Right lobe of liver (tissue), 4 donors: ENCODE measurements at regions not wholly inside any gene's neighbourhood (a gene's known extent, or its start where the extent isn't known, plus 50 kb on each side); places are given as distances from the start of the nearest gene placed in this dataset.

ENCODE experiments used
- POLR2A ChIP-seq: fragments of 450-650 bp; IDR thresholded peaks from one replicate; pipeline ENCODE4 v1.6.1; 2017; ENCODE audit warnings: antibody characterized with exemption, mild to moderate bottlenecking
- TF ChIP-seq, protein P1 (sequence below), 4 donors: fragments of 200-600 bp in 3 of 4; fragments of 450-650 bp in 1 of 4; IDR thresholded peaks; one replicate each; pipeline versions ENCODE4 v1.5.1 to v1.8.0; 2016 to 2022; ENCODE audit warnings: antibody characterized with exemption in 4 of 4, mild to moderate bottlenecking in 2 of 4
- donor health status: DM: no; HTN: no; CAD: no.
- donor health status: DM: no; HTN: no; CAD: no.
- donor health status: DM: no; HTN: yes; CAD: no.

DNA sequence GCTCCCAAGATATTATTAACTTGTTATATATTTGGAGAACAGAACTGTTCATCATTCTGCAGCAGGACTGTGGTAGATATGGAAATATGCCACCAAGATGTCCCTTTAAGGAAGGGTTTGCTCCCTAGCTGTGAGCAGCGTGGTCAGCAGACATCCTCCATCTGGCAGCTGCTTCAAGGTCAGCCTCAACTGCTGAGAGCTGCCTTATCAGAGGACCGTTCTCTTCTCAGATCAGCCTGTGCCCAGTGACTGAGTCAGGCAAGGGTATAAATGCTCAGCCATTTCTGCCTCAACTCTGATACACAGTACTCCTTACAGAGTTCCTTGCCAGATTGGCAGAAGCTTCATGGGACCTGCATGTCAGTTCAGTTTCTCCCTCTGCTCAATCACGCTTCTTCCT is 63.4 kb upstream of the MAGEB2 start:
- TF ChIP-seq, protein P1, sequence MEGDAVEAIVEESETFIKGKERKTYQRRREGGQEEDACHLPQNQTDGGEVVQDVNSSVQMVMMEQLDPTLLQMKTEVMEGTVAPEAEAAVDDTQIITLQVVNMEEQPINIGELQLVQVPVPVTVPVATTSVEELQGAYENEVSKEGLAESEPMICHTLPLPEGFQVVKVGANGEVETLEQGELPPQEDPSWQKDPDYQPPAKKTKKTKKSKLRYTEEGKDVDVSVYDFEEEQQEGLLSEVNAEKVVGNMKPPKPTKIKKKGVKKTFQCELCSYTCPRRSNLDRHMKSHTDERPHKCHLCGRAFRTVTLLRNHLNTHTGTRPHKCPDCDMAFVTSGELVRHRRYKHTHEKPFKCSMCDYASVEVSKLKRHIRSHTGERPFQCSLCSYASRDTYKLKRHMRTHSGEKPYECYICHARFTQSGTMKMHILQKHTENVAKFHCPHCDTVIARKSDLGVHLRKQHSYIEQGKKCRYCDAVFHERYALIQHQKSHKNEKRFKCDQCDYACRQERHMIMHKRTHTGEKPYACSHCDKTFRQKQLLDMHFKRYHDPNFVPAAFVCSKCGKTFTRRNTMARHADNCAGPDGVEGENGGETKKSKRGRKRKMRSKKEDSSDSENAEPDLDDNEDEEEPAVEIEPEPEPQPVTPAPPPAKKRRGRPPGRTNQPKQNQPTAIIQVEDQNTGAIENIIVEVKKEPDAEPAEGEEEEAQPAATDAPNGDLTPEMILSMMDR (IDR thresholded peaks at IDR 0.05): no peak
- TF ChIP-seq POLR2A: no peak
